Erythroblast (primary cell): ENCODE measurements at regions not wholly inside any gene's neighbourhood (a gene's known extent, or its start where the extent isn't known, plus 50 kb on each side); places are given as distances from the start of the nearest gene placed in this dataset.

ENCODE experiments used
- GATA1 ChIP-seq: IDR thresholded peaks from 2 replicates; pipeline ENCODE4 v1.6.1; 2011; ENCODE audit warnings: low read depth, mild to moderate bottlenecking, control low read depth, low read length, moderate library complexity
- POLR2A ChIP-seq: IDR thresholded peaks from 2 replicates; pipeline ENCODE4 v1.6.1; 2011; ENCODE audit warnings: mild to moderate bottlenecking, low read length

DNA sequence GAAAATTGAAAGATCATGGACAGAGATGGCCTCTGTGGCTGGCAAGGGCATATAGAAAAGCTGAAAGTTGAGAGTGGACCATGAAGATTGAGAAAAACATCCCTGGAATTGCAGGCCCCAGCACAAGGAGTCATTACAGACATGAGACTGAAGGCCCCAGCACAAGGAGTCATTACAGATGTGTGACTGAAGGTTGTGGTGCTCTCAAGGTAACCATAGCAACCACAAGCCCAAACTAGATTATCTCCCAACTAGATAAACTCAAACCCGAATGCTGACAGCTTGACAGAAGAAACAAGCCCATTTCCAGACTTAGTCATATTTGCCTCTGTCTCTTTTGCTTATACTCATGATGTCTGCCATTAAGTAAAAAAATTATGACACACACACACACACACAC lies 1252.1 kb upstream of the ADGRL4 start:
- TF ChIP-seq POLR2A = no peak
- TF ChIP-seq GATA1 = no peak
